Muscle of leg (tissue), 3 donors: ENCODE measurements at regions not wholly inside any gene's neighbourhood (a gene's known extent, or its start where the extent isn't known, plus 50 kb on each side); places are given as distances from the start of the nearest gene placed in this dataset.
"Not testable (repeated sequence)": the region's sequence is repeated elsewhere in the genome, so short reads cannot be mapped to it uniquely, and the experiment has no call there.

Experiments
- DNase-seq: peaks from one replicate; pipeline ENCODE4 v3.0.0; 2013
- H3K27ac ChIP-seq: one replicate; pipeline ENCODE4 v1.5.1; 2013; ENCODE audit warnings: mild to moderate bottlenecking, low read length, control low read depth
- H3K27me3 ChIP-seq: one replicate; pipeline ENCODE4 v1.6.1; 2013; ENCODE audit warnings: low read length; ENCODE audit not compliant: control insufficient read depth, insufficient read depth
- H3K36me3 ChIP-seq: one replicate; pipeline ENCODE4 v1.6.1; 2013; ENCODE audit warnings: low read length; ENCODE audit not compliant: control insufficient read depth, insufficient read depth
- H3K4me1 ChIP-seq: one replicate; pipeline ENCODE4 v1.6.1; 2013; ENCODE audit warnings: low read length; ENCODE audit not compliant: control insufficient read depth, insufficient read depth
- H3K4me3 ChIP-seq: one replicate; pipeline ENCODE4 v1.5.1; 2013; ENCODE audit warnings: low read length, control low read depth
- H3K9me3 ChIP-seq: replicated peaks from 2 replicates; pipeline ENCODE4 v1.6.1; 2013; ENCODE audit warnings: low read depth, low read length; ENCODE audit not compliant: control insufficient read depth
- WGBS: methylation state at CpG from one replicate; pipeline ENCODE4 v1.1.5; 2013; ENCODE audit warnings: missing lambda C conversion rate; ENCODE audit not compliant: insufficient coverage; 5-methylcytosine and 5-hydroxymethylcytosine counted together

- no peak overlapping the region for H3K4me3 ChIP-seq
- no peaks in the 10 kb centered on the region for H3K27me3 ChIP-seq
- no peak for DNase-seq
- H3K27ac ChIP-seq = no peak overlapping the region
- H3K9me3 ChIP-seq = no peaks in the 10 kb centered on the region
- H3K36me3 ChIP-seq = no peaks in the 10 kb centered on the region
- H3K4me1 ChIP-seq = no peaks in the 10 kb centered on the region
Measured at GRCh38 chr3:35257641-35258040, 381.7 kb upstream of the ARPP21 start.

GRCh38 chr3:35262406-35262805 is 376.9 kb upstream of the ARPP21 start:
- H3K4me1 ChIP-seq = no peaks in the 10 kb centered on the region
- no peaks in the 10 kb centered on the region for H3K9me3 ChIP-seq
- no peak overlapping the region for H3K27ac ChIP-seq
- no peaks in the 10 kb centered on the region for H3K36me3 ChIP-seq
- no peaks in the 10 kb centered on the region for H3K27me3 ChIP-seq
- DNase-seq = peak; percentile 84
- no peak overlapping the region for H3K4me3 ChIP-seq

GRCh38 chr3:35263477-35263876 is 375.8 kb upstream of the ARPP21 start:
- H3K36me3 ChIP-seq = no peaks in the 10 kb centered on the region
- no peak overlapping the region for H3K4me3 ChIP-seq
- no peaks in the 10 kb centered on the region for H3K9me3 ChIP-seq
- H3K4me1 ChIP-seq = no peaks in the 10 kb centered on the region
- no peak for DNase-seq
- no peaks in the 10 kb centered on the region for H3K27me3 ChIP-seq
- no CpG with 5 or more reads among the region's 1 CpG for WGBS
- H3K27ac ChIP-seq = no peak overlapping the region

GRCh38 chr3:35266065-35266464 is 373.3 kb upstream of the ARPP21 start:
- DNase-seq, H3K27me3 ChIP-seq, H3K36me3 ChIP-seq, H3K4me1 ChIP-seq, H3K4me3 ChIP-seq, H3K9me3 ChIP-seq, H3K27ac ChIP-seq: not testable (repeated sequence)
- 97% methylated on average over 5 of the region's 12 CpGs for WGBS

- DNase-seq = no peak
- no peak overlapping the region for H3K4me3 ChIP-seq
- H3K36me3 ChIP-seq = no peaks in the 10 kb centered on the region
- H3K27me3 ChIP-seq = no peaks in the 10 kb centered on the region
- H3K9me3 ChIP-seq = peaks cover 7% of the 10 kb centered on the region
- no peaks in the 10 kb centered on the region for H3K4me1 ChIP-seq
- 77% methylated on average over 2 of the region's 2 CpGs for WGBS
- H3K27ac ChIP-seq = no peak overlapping the region
Measured at GRCh38 chr3:35275768-35276167, 363.6 kb upstream of the ARPP21 start.

- H3K36me3 ChIP-seq = no peaks in the 10 kb centered on the region
- 60% methylated on average over 1 of the region's 1 CpG for WGBS
- DNase-seq = no peak
- no peak overlapping the region for H3K27ac ChIP-seq
- no peaks in the 10 kb centered on the region for H3K27me3 ChIP-seq
- H3K9me3 ChIP-seq = peaks cover 7% of the 10 kb centered on the region
- H3K4me3 ChIP-seq = no peak overlapping the region
- H3K4me1 ChIP-seq = no peaks in the 10 kb centered on the region
Measured at GRCh38 chr3:35276568-35276967, 362.8 kb upstream of the ARPP21 start.

- H3K4me1 ChIP-seq = no peaks in the 10 kb centered on the region
- no peaks in the 10 kb centered on the region for H3K27me3 ChIP-seq
- no peaks in the 10 kb centered on the region for H3K9me3 ChIP-seq
- no peaks in the 10 kb centered on the region for H3K36me3 ChIP-seq
- no peak overlapping the region for H3K27ac ChIP-seq
- H3K4me3 ChIP-seq = no peak overlapping the region
- no CpG with 5 or more reads among the region's 4 CpGs for WGBS
- no peak for DNase-seq
Measured at GRCh38 chr3:35291471-35292236, 347.7 kb upstream of the ARPP21 start.

- WGBS = 96% methylated on average over 3 of the region's 3 CpGs
- no peaks in the 10 kb centered on the region for H3K36me3 ChIP-seq
- no peaks in the 10 kb centered on the region for H3K9me3 ChIP-seq
- no peak overlapping the region for H3K4me3 ChIP-seq
- H3K27ac ChIP-seq = no peak overlapping the region
- no peaks in the 10 kb centered on the region for H3K4me1 ChIP-seq
- no peak for DNase-seq
- no peaks in the 10 kb centered on the region for H3K27me3 ChIP-seq
Measured at GRCh38 chr3:35292568-35292967, 346.8 kb upstream of the ARPP21 start.

GRCh38 chr3:35295906-35296305 is 343.4 kb upstream of the ARPP21 start:
- H3K4me1 ChIP-seq = no peaks in the 10 kb centered on the region
- no peak overlapping the region for H3K4me3 ChIP-seq
- WGBS = no CpG with 5 or more reads among the region's 2 CpGs
- H3K9me3 ChIP-seq = no peaks in the 10 kb centered on the region
- H3K36me3 ChIP-seq = no peaks in the 10 kb centered on the region
- no peaks in the 10 kb centered on the region for H3K27me3 ChIP-seq
- no peak for DNase-seq
- H3K27ac ChIP-seq = no peak overlapping the region

- DNase-seq = no peak
- no peaks in the 10 kb centered on the region for H3K9me3 ChIP-seq
- H3K4me3 ChIP-seq = no peak overlapping the region
- 43% methylated on average over 1 of the region's 4 CpGs for WGBS
- no peaks in the 10 kb centered on the region for H3K36me3 ChIP-seq
- H3K4me1 ChIP-seq = no peaks in the 10 kb centered on the region
- H3K27ac ChIP-seq = no peak overlapping the region
- H3K27me3 ChIP-seq = no peaks in the 10 kb centered on the region
Measured at GRCh38 chr3:35296533-35296932, 342.8 kb upstream of the ARPP21 start.

GRCh38 chr3:35296944-35297343 is 342.4 kb upstream of the ARPP21 start:
- H3K27ac ChIP-seq, H3K4me3 ChIP-seq, DNase-seq, H3K4me1 ChIP-seq, H3K36me3 ChIP-seq, H3K9me3 ChIP-seq, H3K27me3 ChIP-seq: not testable (repeated sequence)
- no CpG with 5 or more reads among the region's 2 CpGs for WGBS
